K562 (cell line): ENCODE measurements at regions not wholly inside any gene's neighbourhood (a gene's known extent, or its start where the extent isn't known, plus 50 kb on each side); places are given as distances from the start of the nearest gene placed in this dataset. TPM values are rescaled to one million over a fixed set of nuclear protein-coding genes. Genes with fewer than 3 reads are reported as not detected.

Experiments
- ATAC-seq: fragments of 200-7000 bp; cut with Tn5 transposase; 3 replicates; pipeline ENCODE4 v1.9.1; 2020; ENCODE audit warnings: moderate library complexity
- BruUV-seq: library from RNA; stranded (reverse); fragments of 400-500 nt; replicated peaks from 2 replicates; lab custom pipeline; 2021; lab: Mats Ljungman, UMichigan
- CTCF ChIA-PET: fragments of 300-600 bp; formaldehyde crosslinking; extraction: SDS; loops from one replicate; lab custom pipeline; 2021; ENCODE audit warnings: low intra/inter-chr PET ratio; lab: Yijun Ruan, JAX
- POLR2A ChIA-PET: fragments of 300-600, 350-650 bp; sonication (Branson Sonifier 250); formaldehyde crosslinking; extraction: SDS; loops from one replicate; lab custom pipeline; 2021; ENCODE audit warnings: antibody characterized with exemption, inconsistent platforms; lab: Yijun Ruan, JAX
- DNase-seq, 4 experiments: peaks; one replicate each; pipeline versions ENCODE4 v3.0.0 to v3.0.0-alpha.2; 2011 to 2018; ENCODE audit warnings: low spot score in 3 of 4, mixed read lengths in 3 of 4; ENCODE audit errors: extremely low read depth in 1 of 4
- FAIRE-seq: peaks from 2 replicates; lab custom pipeline; 2011; peaks lifted over from hg19 to GRCh38; lab: Jason Lieb, UNC
- H2AFZ ChIP-seq: 2 replicates; pipeline ENCODE4 v1.6.0; 2011; ENCODE audit warnings: low read depth, low read length, control low read depth, inconsistent platforms
- H3K27ac ChIP-seq: fragments of 200-600 bp; 3 replicates; pipeline ENCODE4 v1.8.0; 2011; ENCODE audit warnings: low read depth, mild to moderate bottlenecking, control low read depth, inconsistent platforms, low read length, moderate library complexity, mixed read lengths; ENCODE audit errors: extremely low read depth
- H3K27me3 ChIP-seq, 2 experiments: fragments of 300-600 bp in 1 of 2; 2 replicates in 1 of 2; 3 replicates in 1 of 2; pipeline versions ENCODE4 v1.6.0 to v1.8.0; 2011; ENCODE audit warnings: inconsistent platforms in 2 of 2, low read length in 2 of 2, mild to moderate bottlenecking in 1 of 2, mixed read lengths in 1 of 2, moderate library complexity in 1 of 2; ENCODE audit not compliant: control insufficient read depth in 2 of 2, insufficient read depth in 2 of 2
- H3K36me3 ChIP-seq: fragments of 300-600 bp; 3 replicates; pipeline ENCODE4 v1.8.0; 2011; ENCODE audit warnings: mild to moderate bottlenecking, low read length, inconsistent platforms; ENCODE audit not compliant: control insufficient read depth, insufficient read depth
- H3K4me1 ChIP-seq, 2 experiments: fragments of 200-600 bp in 1 of 2; replicated peaks in 1 of 2; 2 replicates in 1 of 2; 3 replicates in 1 of 2; pipeline versions ENCODE4 v1.5.1 to v1.8.0; 2011; ENCODE audit warnings: inconsistent platforms in 2 of 2, low read length in 2 of 2, mild to moderate bottlenecking in 1 of 2, mixed read lengths in 1 of 2, moderate library complexity in 1 of 2; ENCODE audit not compliant: control insufficient read depth in 2 of 2, insufficient read depth in 2 of 2
- H3K4me2 ChIP-seq: 2 replicates; pipeline ENCODE4 v1.6.1; 2011; ENCODE audit warnings: low read length, control low read depth, inconsistent platforms, mixed read lengths; ENCODE audit not compliant: insufficient read depth
- H3K4me3 ChIP-seq: fragments of 200-600 bp; sonication (generic), shearing (Covaris generic); 2 replicates; pipeline ENCODE4 v1.5.1; 2016; ENCODE audit warnings: control low read depth, inconsistent platforms
- H3K79me2 ChIP-seq: fragments of 200-600 bp; 3 replicates; pipeline ENCODE4 v1.8.0; 2011; ENCODE audit warnings: low read length, inconsistent platforms; ENCODE audit not compliant: control insufficient read depth, insufficient read depth
- H3K9ac ChIP-seq, 2 experiments: 2 replicates each; pipeline versions ENCODE4 v1.6.0 to v1.6.1; 2011; ENCODE audit warnings: low read depth in 2 of 2, low read length in 2 of 2, control low read depth in 1 of 2, inconsistent platforms in 1 of 2, mild to moderate bottlenecking in 1 of 2, mixed read lengths in 1 of 2; ENCODE audit not compliant: insufficient read depth in 1 of 2
- H3K9me1 ChIP-seq: one replicate; pipeline ENCODE4 v1.6.0; 2011; ENCODE audit warnings: inconsistent platforms, mild to moderate bottlenecking, low read length, moderate library complexity; ENCODE audit not compliant: control insufficient read depth, insufficient read depth
- H3K9me3 ChIP-seq: replicated peaks from 2 replicates; pipeline ENCODE4 v1.5.1; 2011; ENCODE audit warnings: low read depth, low read length, inconsistent platforms; ENCODE audit not compliant: control insufficient read depth, insufficient read depth
- H4K20me1 ChIP-seq: replicated peaks from 2 replicates; pipeline ENCODE4 v1.6.1; 2011; ENCODE audit warnings: low read length, inconsistent platforms, mixed read lengths; ENCODE audit not compliant: control insufficient read depth, insufficient read depth
- CLOCK ChIP-seq: fragments of 250-450 bp; sonication (Bioruptor Pico); IDR thresholded peaks from 2 replicates; pipeline ENCODE4 v1.4.0; 2020; ENCODE audit warnings: mild to moderate bottlenecking, moderate library complexity, borderline replicate concordance
- JUND ChIP-seq, 2 experiments: IDR thresholded peaks; 2 replicates in 1 of 2; 3 replicates in 1 of 2; pipeline ENCODE4 v1.6.1; 2011; ENCODE audit warnings: borderline replicate concordance in 2 of 2, low read depth in 2 of 2, low read length in 2 of 2, improper control_type of control experiment in 1 of 2, missing biosample characterization in 1 of 2, missing genetic modification characterization in 1 of 2, missing genetic modification reagents in 1 of 2
- WGBS: fragments of 100-300 bp; shearing (Covaris generic); methylation state at CpG from one replicate; pipeline ENCODE4 v1.1.6; 2016; ENCODE audit warnings: low coverage, mixed read lengths; ENCODE audit not compliant: insufficient coverage; ENCODE audit errors: missing lambda C conversion rate; 5-methylcytosine and 5-hydroxymethylcytosine counted together
- in situ Hi-C: fragments of 300-500 bp; cut with MboI; formaldehyde crosslinking; loops from 4 replicates; pipeline ENCODE4 v1.15.0; 2018; ENCODE audit warnings: inconsistent platforms, mixed read lengths
- intact Hi-C: fragments of 100-400 bp; cut with micrococcal nuclease; formaldehyde crosslinking; loops from 2 replicates; pipeline ENCODE4 v1.14.2; 2022
- microRNA counts: library from miRNA; unstranded; fragments of <30 nt; microRNA quantifications from one replicate; lab custom pipeline; 2016
- microRNA-seq: library from miRNA; unstranded; fragments of <30 nt; microRNA quantifications from one replicate; pipeline ENCODE4, GENCODE V29; 2018; ENCODE audit warnings: borderline microRNAs expressed
- small RNA-seq: library from RNA; depleted of rRNA; stranded (forward); fragments of <200 nt; gene quantifications from one replicate; pipeline ENCODE3, GENCODE V24; 2014

DNA sequence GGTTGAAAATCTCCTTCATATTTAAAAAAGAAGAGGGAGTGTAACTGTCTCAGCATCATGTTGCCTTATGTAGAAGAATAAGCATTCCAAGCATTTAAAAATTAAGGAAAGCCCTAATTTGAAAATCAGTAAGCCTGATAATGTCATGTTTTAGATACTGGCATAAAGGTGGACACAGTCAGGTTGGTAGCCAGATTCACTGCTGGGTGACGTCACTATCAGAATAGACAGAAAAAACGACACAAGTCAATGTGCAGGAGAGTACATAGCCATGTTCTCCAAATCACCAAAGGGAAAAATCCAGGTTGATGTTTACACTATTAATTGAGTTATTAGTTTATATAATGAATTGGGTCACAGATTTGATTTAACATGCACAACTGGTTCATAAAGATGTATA is 50.8 kb upstream of the POU3F2 start:
- Histone ChIP-seq H3K36me3 (no peaks in the 10 kb centered on the region), H3K9me3 (no peaks in the 10 kb centered on the region), H3K9ac (no peak overlapping the region), H3K27me3 (peaks cover 0 to 5% of the 10 kb centered on the region in 2 experiments; a peak in 1 of 5 replicates), H3K4me3 (no peak overlapping the region), H3K4me2 (no peak overlapping the region), H3K4me1 (no peaks in the 10 kb centered on the region), H3K79me2 (no peaks in the 10 kb centered on the region), H4K20me1 (no peaks in the 10 kb centered on the region), H3K27ac (no peak overlapping the region), H3K9me1 (no peaks in the 10 kb centered on the region), H2AFZ (no peak overlapping the region)
- ATAC-seq (no peak), FAIRE-seq (no peak), DNase-seq (no peak)
- no TSS peak for BruUV-seq
- intact Hi-C loops: no loop called here
- TF ChIP-seq CLOCK (no peak), JUND (IDR thresholded peaks at IDR 0.05; ENCODE audit: borderline replicate concordance, low read depth, low read length) (no peak), JUND (tag; IDR thresholded peaks at IDR 0.05; ENCODE audit: borderline replicate concordance, low read depth, low read length) (peak; percentile 12; the same call in 1 of the 3 replicates)
- 0% methylated on average over 2 of the region's 2 CpGs for WGBS
- ChIA-PET CTCF (no interaction called here), POLR2A (no interaction called here)
- in situ Hi-C loops: no loop called here

MicroRNAs in the stretch of these regions (microRNA counts, 767-probe panel; counts per million panel counts)
- microRNA hsa-miR-2113 (lab: Ali Mortazavi, UCI): 1,139 counts per million, percentile 25 among the panel's probes with 10 or more counts

Small RNA genes in the stretch of these regions (microRNA-seq; reads per million reads assigned to microRNA genes)
- not detected for gene MIR2113

Small RNA genes in the stretch of these regions (small RNA-seq; reads per million reads assigned to genes)
- gene AL589826.1 (not detected), gene MIR2113 (not detected)
